GM19395 (cell line): ENCODE measurements at regions not wholly inside any gene's neighbourhood (a gene's known extent, or its start where the extent isn't known, plus 50 kb on each side); places are given as distances from the start of the nearest gene placed in this dataset.

ENCODE experiments used
- ATAC-seq: cut with Tn5 transposase; IDR thresholded peaks from one replicate; pipeline ENCODE4 v1.9.1; 2021; ENCODE audit warnings: mild to moderate bottlenecking, moderate library complexity; ENCODE audit not compliant: unreplicated experiment

- no peak for ATAC-seq
Observed at GRCh38 chr2:109070290-109070689, 58.7 kb upstream of the SH3RF3 start.

- no peak for ATAC-seq
Observed at GRCh38 chr2:109069331-109070194, 59.4 kb upstream of the SH3RF3 start.

GRCh38 chr2:109068811-109069210 lies 60.2 kb upstream of the SH3RF3 start:
- no peak for ATAC-seq

GRCh38 chr2:109067631-109068125 lies 61.3 kb upstream of the SH3RF3 start:
- no peak for ATAC-seq

GRCh38 chr2:109066917-109067597 lies 61.9 kb upstream of the SH3RF3 start:
- no peak for ATAC-seq

- no peak for ATAC-seq
Observed at GRCh38 chr2:109066501-109066900, 62.5 kb upstream of the SH3RF3 start.

- ATAC-seq, result no peak
Observed at GRCh38 chr2:109065391-109065734, 63.6 kb upstream of the SH3RF3 start.

- no peak for ATAC-seq
Observed at GRCh38 chr2:109064660-109065390, 64.2 kb upstream of the SH3RF3 start.

- no peak for ATAC-seq
Observed at GRCh38 chr2:109062859-109063700, 65.9 kb upstream of the SH3RF3 start.

- ATAC-seq, result no peak
Observed at GRCh38 chr2:109062145-109062858, 66.7 kb upstream of the SH3RF3 start.

- no peak for ATAC-seq
Observed at GRCh38 chr2:109061736-109062135, 67.3 kb upstream of the SH3RF3 start.

- no peak for ATAC-seq
Observed at GRCh38 chr2:109060496-109060895, 68.5 kb upstream of the SH3RF3 start.

GRCh38 chr2:109059474-109060165 lies 69.4 kb upstream of the SH3RF3 start:
- ATAC-seq, result no peak

- no peak for ATAC-seq
Observed at GRCh38 chr2:109058802-109059201, 69.8 kb upstream of the EDAR start.

GRCh38 chr2:109058191-109058632 lies 69.2 kb upstream of the EDAR start:
- ATAC-seq, result no peak

GRCh38 chr2:109057686-109058085 lies 68.7 kb upstream of the EDAR start:
- no peak for ATAC-seq

GRCh38 chr2:109055435-109055834 lies 66.4 kb upstream of the EDAR start:
- ATAC-seq, result no peak

- no peak for ATAC-seq
Observed at GRCh38 chr2:109054865-109055264, 65.8 kb upstream of the EDAR start.

- ATAC-seq, result no peak
Observed at GRCh38 chr2:109053716-109054115, 64.7 kb upstream of the EDAR start.
